ENCODE measurements at regions not wholly inside any gene's neighbourhood (a gene's known extent, or its start where the extent isn't known, plus 50 kb on each side); places are given as distances from the start of the nearest gene placed in this dataset.

DNA sequence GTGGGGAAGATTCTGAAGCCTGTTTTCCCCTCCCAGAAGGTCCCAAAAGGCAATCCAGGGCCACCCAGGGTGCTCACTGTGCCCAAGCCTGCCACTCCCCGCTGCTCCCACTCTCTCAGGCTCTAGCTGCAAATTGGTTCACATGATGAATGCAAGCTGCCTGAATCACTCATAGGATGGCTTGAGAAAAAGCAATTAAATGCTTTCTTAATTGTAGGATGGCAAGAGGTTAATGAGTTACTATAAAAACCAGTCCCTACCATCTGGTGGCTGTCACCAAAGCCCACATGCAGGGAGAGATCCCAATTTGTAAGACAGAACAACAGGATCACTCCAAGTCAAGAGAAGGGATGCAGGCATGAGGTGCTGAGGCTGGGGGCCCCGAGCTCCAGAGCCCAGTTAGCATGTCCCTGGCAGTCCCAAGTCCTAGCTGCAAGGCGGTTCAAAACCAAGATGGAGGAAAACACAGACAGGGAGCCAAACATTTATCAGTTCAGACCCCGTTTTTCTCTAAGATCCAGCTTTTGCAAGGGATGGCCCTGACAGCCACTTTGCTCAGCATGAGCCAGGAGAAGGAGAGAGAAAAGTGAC, 207.1 kb downstream of the UACA start:
- DNase-seq (ENCODE audit: low read depth): no peak

GRCh38 chr15:70555713-70556112, 207.6 kb downstream of the UACA start:
- DNase-seq (ENCODE audit: low read depth): no peak

DNA sequence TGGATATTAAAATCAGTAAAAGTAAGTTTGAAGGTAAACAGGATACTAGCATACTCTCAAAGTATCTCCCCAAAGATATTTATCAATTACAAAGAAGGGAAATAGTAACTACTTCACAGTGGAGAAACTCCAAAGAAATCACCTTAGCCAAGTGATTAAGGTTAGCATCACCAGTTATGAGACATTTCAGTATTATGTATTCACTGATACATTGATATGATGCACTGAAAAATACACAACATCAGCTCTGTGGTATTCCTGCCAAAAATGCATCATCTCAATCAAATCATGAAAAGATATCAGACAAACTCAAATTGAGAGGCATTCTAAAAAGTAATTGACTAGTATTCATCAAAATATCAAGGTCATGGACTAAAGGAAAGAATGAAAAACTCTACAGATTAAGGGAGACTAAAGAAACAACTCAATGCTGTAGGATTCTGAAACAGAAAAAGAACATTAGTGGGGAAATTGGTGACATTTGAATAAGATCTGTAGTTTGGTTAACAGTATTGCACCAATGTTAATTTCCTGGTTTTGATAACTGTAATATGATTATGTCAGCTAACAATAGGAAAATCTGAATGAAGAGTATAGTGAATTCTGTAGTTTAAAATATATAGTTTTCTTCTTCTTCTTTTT, 215.4 kb downstream of the UACA start:
- no peak for DNase-seq (ENCODE audit: low read depth)

GRCh38 chr15:70545526-70545925, 217.8 kb downstream of the UACA start:
- DNase-seq (ENCODE audit: low read depth): no peak

GRCh38 chr15:70541511-70541910, 221.8 kb downstream of the UACA start:
- DNase-seq (ENCODE audit: low read depth): no peak

DNA sequence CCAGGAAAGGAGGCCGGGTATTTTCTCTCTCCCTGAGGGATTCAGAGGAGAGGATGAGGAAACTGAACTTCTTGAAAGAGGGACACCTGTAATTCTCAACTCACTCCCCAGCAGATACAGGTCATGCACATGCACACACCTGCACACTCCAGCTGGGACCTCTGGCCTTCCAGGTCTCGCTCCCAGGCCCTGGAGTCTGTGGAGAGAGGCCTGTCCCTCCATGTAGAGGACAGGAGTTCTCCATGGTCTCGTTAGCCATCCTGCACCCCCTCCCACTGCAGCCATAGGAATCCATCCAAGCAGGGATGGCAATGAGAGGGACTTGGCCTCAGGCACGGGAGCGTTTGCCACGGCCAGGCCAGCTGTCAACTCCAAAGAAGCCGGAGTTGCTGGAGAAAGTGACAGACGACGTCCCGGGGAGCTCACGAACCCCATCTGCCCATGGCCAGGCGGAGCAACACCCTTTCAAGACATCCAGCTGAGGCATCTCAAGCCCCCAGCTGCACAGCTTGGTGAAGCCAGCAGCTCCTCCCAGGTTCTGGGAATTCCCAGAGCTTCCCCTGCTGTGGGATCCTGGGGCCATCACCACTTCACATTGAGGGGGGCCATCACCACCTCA, 223.3 kb downstream of the UACA start:
- DNase-seq (ENCODE audit: low read depth): no peak

DNA sequence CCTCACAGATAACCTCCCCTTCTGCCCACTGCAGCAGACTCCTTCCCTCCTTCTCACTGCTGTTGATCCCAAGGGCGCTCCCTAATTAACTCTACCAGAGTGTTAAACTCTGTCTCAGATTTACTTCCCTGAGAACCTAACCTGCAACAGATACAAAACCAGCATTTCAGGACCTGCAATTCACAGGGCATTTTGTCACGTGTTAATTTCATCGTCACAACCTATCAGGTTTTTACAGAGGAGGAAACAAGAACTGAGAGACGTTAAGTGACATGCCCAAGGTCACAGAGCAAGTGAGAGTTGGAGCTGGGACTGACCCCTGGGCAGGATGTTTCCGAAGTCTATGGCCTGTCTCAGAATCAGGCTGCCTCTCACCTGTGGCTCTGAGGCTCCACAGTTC, 223.9 kb downstream of the UACA start:
- DNase-seq (ENCODE audit: low read depth): no peak

- peak; percentile 6 for DNase-seq (ENCODE audit: low read depth)
These were observed 225.1 kb downstream of the UACA start for GRCh38 chr15:70538278-70538677.

DNA sequence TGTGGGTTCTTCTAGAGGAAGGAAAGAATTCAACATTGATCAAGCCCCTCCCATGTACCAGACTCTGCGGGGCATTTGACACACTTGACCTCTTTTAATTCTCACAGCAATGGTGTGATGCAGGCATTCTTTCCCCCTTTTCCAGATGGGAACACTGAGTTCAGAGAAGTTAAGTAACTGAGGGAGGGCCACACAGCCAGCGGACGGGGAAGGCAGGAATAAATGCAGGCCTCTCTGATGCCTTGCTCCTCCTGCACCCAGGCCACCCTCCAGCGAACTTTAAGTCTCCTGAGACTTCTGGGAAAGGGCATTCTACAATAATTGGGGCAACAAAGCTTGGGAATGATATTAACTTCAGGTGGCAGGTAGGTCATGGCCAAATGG, 227.4 kb downstream of the UACA start:
- no peak for DNase-seq (ENCODE audit: low read depth)

DNA sequence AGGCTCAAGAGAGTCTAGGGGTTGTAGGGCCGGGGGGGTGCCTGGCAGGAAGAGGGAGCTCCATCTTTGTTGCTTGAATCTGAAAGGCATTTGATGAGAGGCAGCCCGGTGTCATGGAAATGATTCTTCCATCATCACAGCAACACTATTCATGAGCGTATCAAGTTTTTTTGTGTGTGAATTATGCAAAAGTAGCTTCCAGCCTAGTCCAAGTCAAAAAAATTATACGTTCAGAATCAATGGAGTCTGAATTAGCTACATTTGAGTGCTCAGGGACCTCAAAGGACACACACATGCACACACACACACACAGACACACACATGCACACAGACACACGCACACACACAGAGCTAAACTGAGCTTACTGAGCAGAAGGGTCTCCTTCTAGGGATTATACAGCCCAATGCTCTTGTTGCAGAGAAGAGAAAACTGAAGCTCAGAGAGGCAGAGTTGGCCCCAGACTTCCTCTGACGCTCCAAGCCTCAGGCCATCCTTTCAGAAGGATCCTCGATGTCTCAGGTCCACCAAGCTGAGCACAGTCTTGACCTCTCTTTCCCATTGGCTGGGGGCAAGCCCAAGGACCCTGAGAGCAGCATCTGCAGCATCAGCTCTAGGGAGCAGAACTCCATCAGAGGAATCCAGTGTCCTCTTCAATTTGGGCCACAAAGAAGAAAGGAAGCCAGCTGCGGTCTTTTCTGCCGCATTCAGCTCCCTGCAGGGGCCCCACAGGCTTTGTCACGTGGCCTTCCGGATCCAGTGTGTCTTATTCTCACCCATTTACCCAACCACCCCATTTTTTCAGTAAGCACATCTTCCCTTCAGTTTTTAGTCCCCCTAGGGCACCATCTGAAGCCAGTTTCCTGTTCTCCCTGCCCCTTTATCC, 228.0 kb downstream of the UACA start:
- peak; percentile 4 for DNase-seq (ENCODE audit: low read depth)

- peak; percentile 81 for DNase-seq (ENCODE audit: low read depth)
These were observed 229.2 kb downstream of the UACA start for GRCh38 chr15:70533931-70534742.

- no peak for DNase-seq (ENCODE audit: low read depth)
These were observed 230.7 kb downstream of the UACA start for GRCh38 chr15:70532531-70533186.

- no peak for DNase-seq (ENCODE audit: low read depth)
These were observed 231.8 kb downstream of the UACA start for GRCh38 chr15:70531576-70531975.

- DNase-seq (ENCODE audit: low read depth): no peak
These were observed 232.5 kb downstream of the UACA start for GRCh38 chr15:70530906-70531305.

- DNase-seq (ENCODE audit: low read depth): no peak
These were observed 232.9 kb downstream of the UACA start for GRCh38 chr15:70530503-70530902.

GRCh38 chr15:70530017-70530499, 233.3 kb downstream of the UACA start:
- DNase-seq (ENCODE audit: low read depth): no peak

DNA sequence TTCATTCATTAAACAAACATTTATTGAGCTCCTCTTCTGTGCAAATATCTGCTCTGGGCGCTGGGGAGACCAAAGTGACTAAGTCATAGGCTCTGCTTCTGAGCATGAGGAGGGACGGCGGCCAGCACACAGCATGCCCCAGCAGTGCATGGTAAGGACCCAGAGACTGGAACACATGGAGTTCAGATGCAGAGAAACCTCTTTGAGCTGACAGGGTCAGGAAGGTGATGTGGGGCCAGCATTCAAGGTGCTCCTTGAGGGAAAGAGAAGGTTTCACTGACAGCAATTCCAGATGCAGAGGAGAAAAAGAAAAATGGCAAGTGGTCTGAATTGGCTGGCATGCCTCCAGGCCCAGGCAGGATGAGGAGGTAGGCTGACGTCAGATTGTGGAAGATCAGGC, 234.5 kb downstream of the UACA start:
- no peak for DNase-seq (ENCODE audit: low read depth)

DNA sequence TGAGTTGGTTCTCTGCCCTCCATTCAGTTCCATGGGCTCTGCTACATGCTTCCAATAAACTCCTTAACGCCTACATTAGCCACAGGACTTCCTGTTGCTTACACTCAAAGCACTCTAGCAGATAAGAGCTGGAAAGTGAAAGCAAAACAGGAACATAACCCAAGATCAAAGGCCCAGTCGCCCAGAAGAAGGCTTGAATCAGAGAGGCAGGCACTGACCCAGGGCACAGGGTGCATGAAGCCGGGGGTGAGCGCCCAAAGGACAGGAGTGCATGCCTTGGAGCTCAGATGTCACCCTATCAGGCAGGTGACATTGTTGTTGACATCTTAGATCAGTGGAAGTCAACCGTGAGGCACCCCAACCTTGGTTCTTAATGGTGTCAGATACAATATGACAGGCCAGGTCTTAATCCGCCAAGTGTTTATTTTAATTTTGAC, 235.1 kb downstream of the UACA start:
- peak; percentile 41 for DNase-seq (ENCODE audit: low read depth)

DNA sequence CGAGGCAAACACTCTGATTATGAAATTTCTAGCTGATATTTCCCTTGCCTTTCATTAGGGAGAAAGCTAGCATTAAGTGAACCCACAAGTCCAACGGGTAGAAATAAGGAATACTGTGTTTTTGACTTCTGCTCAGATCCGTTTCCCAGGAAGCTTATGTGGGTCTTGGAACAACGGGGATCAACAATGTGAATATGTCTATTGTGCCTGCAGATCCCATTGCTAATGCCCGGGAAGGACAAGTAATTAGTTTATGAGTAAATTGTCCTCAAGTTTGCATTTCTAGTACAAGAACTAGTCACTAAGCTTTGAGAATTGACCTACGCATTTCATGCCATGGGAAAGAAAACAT, 236.4 kb downstream of the UACA start:
- DNase-seq (ENCODE audit: low read depth): no peak

GRCh38 chr15:70526221-70526973, 237.0 kb downstream of the UACA start:
- peak; percentile 90 for DNase-seq (ENCODE audit: low read depth)

Measured in EH (cell line).